ENCODE measurements at regions not wholly inside any gene's neighbourhood (a gene's known extent, or its start where the extent isn't known, plus 50 kb on each side); places are given as distances from the start of the nearest gene placed in this dataset.

- H3K4me3 ChIP-seq (ENCODE audit: low read depth, low read length), result no peak overlapping the region
- DNase-seq (ENCODE audit: low read depth), result no peak
- TF ChIP-seq POLR2A (IDR thresholded peaks at IDR 0.05; ENCODE audit: extremely low read depth, insufficient read length), result no peak
- no peak for TF ChIP-seq CTCF (IDR thresholded peaks at IDR 0.05; ENCODE audit: low read depth, low read length)
- no peak for TF ChIP-seq MAX (IDR thresholded peaks at IDR 0.05; ENCODE audit: low read depth, low read length)
- no peak for TF ChIP-seq MYC (IDR thresholded peaks at IDR 0.05; ENCODE audit: low read depth, low read length)
Observed at GRCh38 chr7:9097565-9098060, 664.2 kb downstream of the NXPH1 start.

- no peak overlapping the region for H3K4me3 ChIP-seq (ENCODE audit: low read depth, low read length)
- no peak for TF ChIP-seq CTCF (IDR thresholded peaks at IDR 0.05; ENCODE audit: low read depth, low read length)
- no peak for TF ChIP-seq POLR2A (IDR thresholded peaks at IDR 0.05; ENCODE audit: extremely low read depth, insufficient read length)
- no peak for TF ChIP-seq MAX (IDR thresholded peaks at IDR 0.05; ENCODE audit: low read depth, low read length)
- no peak for TF ChIP-seq MYC (IDR thresholded peaks at IDR 0.05; ENCODE audit: low read depth, low read length)
- no peak for DNase-seq (ENCODE audit: low read depth)
Observed at GRCh38 chr7:9100289-9100688, 666.9 kb downstream of the NXPH1 start.

- TF ChIP-seq MYC (IDR thresholded peaks at IDR 0.05; ENCODE audit: low read depth, low read length) (no peak), POLR2A (IDR thresholded peaks at IDR 0.05; ENCODE audit: extremely low read depth, insufficient read length) (no peak), MAX (IDR thresholded peaks at IDR 0.05; ENCODE audit: low read depth, low read length) (no peak), CTCF (IDR thresholded peaks at IDR 0.05; ENCODE audit: low read depth, low read length) (no peak)
- DNase-seq (ENCODE audit: low read depth), result no peak
- no peak overlapping the region for H3K4me3 ChIP-seq (ENCODE audit: low read depth, low read length)
Observed at GRCh38 chr7:9102846-9103245, 669.4 kb downstream of the NXPH1 start.

- TF ChIP-seq CTCF (IDR thresholded peaks at IDR 0.05; ENCODE audit: low read depth, low read length) (no peak), MAX (IDR thresholded peaks at IDR 0.05; ENCODE audit: low read depth, low read length) (no peak), POLR2A (IDR thresholded peaks at IDR 0.05; ENCODE audit: extremely low read depth, insufficient read length) (no peak), MYC (IDR thresholded peaks at IDR 0.05; ENCODE audit: low read depth, low read length) (no peak)
- no peak for DNase-seq (ENCODE audit: low read depth)
- H3K4me3 ChIP-seq (ENCODE audit: low read depth, low read length), result no peak overlapping the region
Observed at GRCh38 chr7:9106747-9107146, 673.3 kb downstream of the NXPH1 start.

GRCh38 chr7:9120331-9120730 is 686.9 kb downstream of the NXPH1 start:
- TF ChIP-seq MYC (IDR thresholded peaks at IDR 0.05; ENCODE audit: low read depth, low read length) (no peak), POLR2A (IDR thresholded peaks at IDR 0.05; ENCODE audit: extremely low read depth, insufficient read length) (no peak), CTCF (IDR thresholded peaks at IDR 0.05; ENCODE audit: low read depth, low read length) (no peak)
- DNase-seq (ENCODE audit: low read depth), result no peak
- no peak overlapping the region for H3K4me3 ChIP-seq (ENCODE audit: low read depth, low read length)

GRCh38 chr7:9124320-9124719 is 690.9 kb downstream of the NXPH1 start:
- no peak for DNase-seq (ENCODE audit: low read depth)
- no peak overlapping the region for H3K4me3 ChIP-seq (ENCODE audit: low read depth, low read length)
- TF ChIP-seq CTCF (IDR thresholded peaks at IDR 0.05; ENCODE audit: low read depth, low read length), result no peak
- no peak for TF ChIP-seq MAX (IDR thresholded peaks at IDR 0.05; ENCODE audit: low read depth, low read length)
- TF ChIP-seq MYC (IDR thresholded peaks at IDR 0.05; ENCODE audit: low read depth, low read length), result no peak
- TF ChIP-seq POLR2A (IDR thresholded peaks at IDR 0.05; ENCODE audit: extremely low read depth, insufficient read length), result no peak

Measured in NB4 (cell line).